ENCODE measurements at regions not wholly inside any gene's neighbourhood (a gene's known extent, or its start where the extent isn't known, plus 50 kb on each side); places are given as distances from the start of the nearest gene placed in this dataset.

DNA sequence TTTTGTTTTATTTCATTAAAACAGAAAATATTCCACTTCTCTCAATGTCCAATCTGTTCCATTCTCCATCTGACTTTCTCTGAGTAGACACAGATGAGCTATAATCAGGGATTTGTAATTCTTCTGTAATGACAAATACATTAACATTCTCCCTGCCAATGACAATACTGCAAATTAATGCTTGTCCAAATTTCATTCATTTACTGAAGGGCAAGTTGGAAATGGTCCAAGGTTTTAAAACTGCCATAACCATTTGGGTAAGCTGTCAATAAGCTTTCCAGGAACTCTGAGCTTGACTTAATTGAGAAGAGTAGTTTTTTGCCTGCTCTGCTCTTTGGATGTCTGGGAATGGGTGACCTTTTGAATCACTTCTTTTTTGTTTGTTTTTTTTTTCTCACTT is 253.5 kb downstream of the DMRTA1 start:
- TF ChIP-seq ZNF211 (tag by site-specific recombination; IDR thresholded peaks at IDR 0.05; ENCODE audit: low read depth) (no peak), ZNF140 (tag by site-specific recombination; IDR thresholded peaks at IDR 0.05) (no peak), OVOL3 (tag by site-specific recombination; IDR thresholded peaks at IDR 0.05) (no peak), ZBTB8A (tag by site-specific recombination; IDR thresholded peaks at IDR 0.05) (no peak), MYNN (tag by site-specific recombination; IDR thresholded peaks at IDR 0.05; ENCODE audit: borderline replicate concordance) (no peak)
- ChIA-PET CTCF (interaction anchor here (0.6 to 1.4 kb wide), 2 partner anchors 19 to 229 kb away, joined by 3 to 4 read pairs; no protein-coding TSS in a partner anchor), POLR2A (no interaction called here)
- no peaks in the 10 kb centered on the region for H3K9me3 ChIP-seq (ENCODE audit: control insufficient read depth, insufficient read depth, low read depth, low read length)
- H3K4me3 ChIP-seq (ENCODE audit: low read depth, low read length), result no peak overlapping the region
- no peaks in the 10 kb centered on the region for H3K4me1 ChIP-seq (ENCODE audit: control insufficient read depth, insufficient read depth, low read length)
- H3K36me3 ChIP-seq (ENCODE audit: control insufficient read depth in 2 of 2, insufficient read depth in 1 of 2, low read length in 2 of 2), result no peaks in the 10 kb centered on the region
- H3K27ac ChIP-seq (ENCODE audit: extremely low read depth, low read depth, low read length), result no peak overlapping the region

DNA sequence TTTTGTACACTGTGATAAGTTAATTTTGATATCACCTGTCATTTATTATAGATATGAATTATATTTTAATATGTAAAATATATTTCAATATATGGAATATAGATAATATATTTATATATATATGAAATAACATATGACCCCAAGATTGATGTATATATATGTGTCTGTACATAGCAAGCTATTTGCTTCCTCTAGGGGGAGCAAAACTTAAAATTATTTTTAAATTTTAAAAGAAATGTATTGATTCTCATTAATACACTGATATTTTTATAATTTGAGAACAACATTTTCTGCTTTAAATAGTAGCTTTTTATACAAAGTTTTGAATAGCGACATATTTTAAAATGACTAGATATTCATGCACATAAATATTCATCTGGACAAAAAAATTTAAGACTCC is 272.0 kb downstream of the DMRTA1 start:
- POLR2A ChIA-PET, result no interaction called here
- Histone ChIP-seq H3K27ac (ENCODE audit: extremely low read depth, low read depth, low read length) (no peak overlapping the region), H3K4me1 (ENCODE audit: control insufficient read depth, insufficient read depth, low read length) (no peaks in the 10 kb centered on the region), H3K9me3 (ENCODE audit: control insufficient read depth, insufficient read depth, low read depth, low read length) (no peaks in the 10 kb centered on the region), H3K36me3 (ENCODE audit: control insufficient read depth in 2 of 2, insufficient read depth in 1 of 2, low read length in 2 of 2) (no peaks in the 10 kb centered on the region), H3K4me3 (ENCODE audit: low read depth, low read length) (no peak overlapping the region)
- CTCF ChIA-PET, result interaction anchor here (0.6 to 1.6 kb wide), 5 partner anchors 10 to 28 kb away, joined by 3 to 6 read pairs (median 4); no protein-coding TSS in a partner anchor
- no peak for TF ChIP-seq ZNF391 (tag by site-specific recombination; IDR thresholded peaks at IDR 0.05; ENCODE audit: borderline replicate concordance, low read depth)
- no peak for TF ChIP-seq ZNF561 (tag by site-specific recombination; IDR thresholded peaks at IDR 0.05; ENCODE audit: borderline replicate concordance)
- TF ChIP-seq GFI1B (tag by site-specific recombination; IDR thresholded peaks at IDR 0.05), result no peak
- no peak for TF ChIP-seq KLF9 (tag by site-specific recombination; IDR thresholded peaks at IDR 0.05; ENCODE audit: low read depth)
- TF ChIP-seq, protein P1, sequence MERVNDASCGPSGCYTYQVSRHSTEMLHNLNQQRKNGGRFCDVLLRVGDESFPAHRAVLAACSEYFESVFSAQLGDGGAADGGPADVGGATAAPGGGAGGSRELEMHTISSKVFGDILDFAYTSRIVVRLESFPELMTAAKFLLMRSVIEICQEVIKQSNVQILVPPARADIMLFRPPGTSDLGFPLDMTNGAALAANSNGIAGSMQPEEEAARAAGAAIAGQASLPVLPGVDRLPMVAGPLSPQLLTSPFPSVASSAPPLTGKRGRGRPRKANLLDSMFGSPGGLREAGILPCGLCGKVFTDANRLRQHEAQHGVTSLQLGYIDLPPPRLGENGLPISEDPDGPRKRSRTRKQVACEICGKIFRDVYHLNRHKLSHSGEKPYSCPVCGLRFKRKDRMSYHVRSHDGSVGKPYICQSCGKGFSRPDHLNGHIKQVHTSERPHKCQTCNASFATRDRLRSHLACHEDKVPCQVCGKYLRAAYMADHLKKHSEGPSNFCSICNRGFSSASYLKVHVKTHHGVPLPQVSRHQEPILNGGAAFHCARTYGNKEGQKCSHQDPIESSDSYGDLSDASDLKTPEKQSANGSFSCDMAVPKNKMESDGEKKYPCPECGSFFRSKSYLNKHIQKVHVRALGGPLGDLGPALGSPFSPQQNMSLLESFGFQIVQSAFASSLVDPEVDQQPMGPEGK (tag by site-specific recombination; IDR thresholded peaks at IDR 0.05), result no peak
- TF ChIP-seq ZNF24 (tag by site-specific recombination; IDR thresholded peaks at IDR 0.05), result no peak
- no peak for TF ChIP-seq SCRT1 (tag by site-specific recombination; IDR thresholded peaks at IDR 0.05; ENCODE audit: borderline replicate concordance)
- TF ChIP-seq ZNF19 (tag by site-specific recombination; IDR thresholded peaks at IDR 0.05; ENCODE audit: low read depth), result no peak
- TF ChIP-seq ZNF555 (tag by site-specific recombination; conservative IDR thresholded peaks at IDR 0.05), result no peak

DNA sequence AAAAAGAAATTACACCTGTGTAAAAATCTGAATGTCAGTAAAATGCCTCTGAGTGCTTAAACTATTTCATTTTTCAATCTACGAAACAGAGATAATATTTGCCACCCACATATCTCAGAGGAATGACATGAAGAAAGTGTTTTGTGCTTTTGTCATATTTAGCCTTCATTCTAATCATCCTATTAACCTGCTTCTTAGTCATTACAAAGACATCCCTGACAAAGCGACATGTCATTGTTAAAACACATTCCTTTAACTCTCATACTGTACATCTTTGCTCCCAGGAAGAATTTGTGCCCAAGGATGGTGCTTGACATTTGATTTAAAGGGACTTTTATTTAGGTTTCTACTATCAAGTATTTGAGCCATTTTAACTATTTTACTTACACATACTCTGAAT is 275.9 kb downstream of the DMRTA1 start:
- Histone ChIP-seq H3K27ac (ENCODE audit: extremely low read depth, low read depth, low read length) (no peak overlapping the region), H3K4me1 (ENCODE audit: control insufficient read depth, insufficient read depth, low read length) (no peaks in the 10 kb centered on the region), H3K4me3 (ENCODE audit: low read depth, low read length) (no peak overlapping the region), H3K36me3 (ENCODE audit: control insufficient read depth in 2 of 2, insufficient read depth in 1 of 2, low read length in 2 of 2) (no peaks in the 10 kb centered on the region), H3K9me3 (ENCODE audit: control insufficient read depth, insufficient read depth, low read depth, low read length) (no peaks in the 10 kb centered on the region)
- POLR2A ChIA-PET, result no interaction called here
- TF ChIP-seq ZNF629 (tag by site-specific recombination; IDR thresholded peaks at IDR 0.05), result no peak
- CTCF ChIA-PET, result no interaction called here

DNA sequence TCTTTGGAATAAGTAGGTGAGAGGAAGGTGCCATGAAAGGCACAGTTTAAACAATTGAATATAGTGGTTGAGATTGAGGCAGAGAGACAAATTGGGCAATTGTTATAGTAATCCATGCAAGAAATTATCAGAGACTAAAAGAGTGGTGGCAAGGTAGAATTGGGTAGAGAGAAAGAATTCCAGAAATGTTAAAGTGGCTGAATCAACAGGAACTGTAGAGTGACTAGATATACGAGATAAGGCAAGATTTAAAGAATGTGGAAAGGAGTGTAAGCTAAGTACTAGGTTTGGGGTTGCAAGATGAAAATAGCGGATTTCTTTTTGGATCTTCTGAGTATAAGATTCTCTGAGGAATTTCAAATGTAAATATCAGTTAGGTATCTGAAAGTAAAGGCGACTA is 285.2 kb downstream of the DMRTA1 start:
- H3K36me3 ChIP-seq (ENCODE audit: control insufficient read depth in 2 of 2, insufficient read depth in 1 of 2, low read length in 2 of 2), result no peaks in the 10 kb centered on the region
- H3K9me3 ChIP-seq (ENCODE audit: control insufficient read depth, insufficient read depth, low read depth, low read length), result no peaks in the 10 kb centered on the region
- no peaks in the 10 kb centered on the region for H3K4me1 ChIP-seq (ENCODE audit: control insufficient read depth, insufficient read depth, low read length)
- no peak overlapping the region for H3K27ac ChIP-seq (ENCODE audit: extremely low read depth, low read depth, low read length)
- ChIA-PET CTCF (interaction anchor here (0.7 kb wide), 1 partner anchor 266 kb away, joined by 3 read pairs; no protein-coding TSS in a partner anchor), POLR2A (no interaction called here)
- H3K4me3 ChIP-seq (ENCODE audit: low read depth, low read length), result no peak overlapping the region
- TF ChIP-seq, protein P2, sequence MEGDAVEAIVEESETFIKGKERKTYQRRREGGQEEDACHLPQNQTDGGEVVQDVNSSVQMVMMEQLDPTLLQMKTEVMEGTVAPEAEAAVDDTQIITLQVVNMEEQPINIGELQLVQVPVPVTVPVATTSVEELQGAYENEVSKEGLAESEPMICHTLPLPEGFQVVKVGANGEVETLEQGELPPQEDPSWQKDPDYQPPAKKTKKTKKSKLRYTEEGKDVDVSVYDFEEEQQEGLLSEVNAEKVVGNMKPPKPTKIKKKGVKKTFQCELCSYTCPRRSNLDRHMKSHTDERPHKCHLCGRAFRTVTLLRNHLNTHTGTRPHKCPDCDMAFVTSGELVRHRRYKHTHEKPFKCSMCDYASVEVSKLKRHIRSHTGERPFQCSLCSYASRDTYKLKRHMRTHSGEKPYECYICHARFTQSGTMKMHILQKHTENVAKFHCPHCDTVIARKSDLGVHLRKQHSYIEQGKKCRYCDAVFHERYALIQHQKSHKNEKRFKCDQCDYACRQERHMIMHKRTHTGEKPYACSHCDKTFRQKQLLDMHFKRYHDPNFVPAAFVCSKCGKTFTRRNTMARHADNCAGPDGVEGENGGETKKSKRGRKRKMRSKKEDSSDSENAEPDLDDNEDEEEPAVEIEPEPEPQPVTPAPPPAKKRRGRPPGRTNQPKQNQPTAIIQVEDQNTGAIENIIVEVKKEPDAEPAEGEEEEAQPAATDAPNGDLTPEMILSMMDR (tag by site-specific recombination; IDR thresholded peaks at IDR 0.05), result no peak
- TF ChIP-seq, protein P3, sequence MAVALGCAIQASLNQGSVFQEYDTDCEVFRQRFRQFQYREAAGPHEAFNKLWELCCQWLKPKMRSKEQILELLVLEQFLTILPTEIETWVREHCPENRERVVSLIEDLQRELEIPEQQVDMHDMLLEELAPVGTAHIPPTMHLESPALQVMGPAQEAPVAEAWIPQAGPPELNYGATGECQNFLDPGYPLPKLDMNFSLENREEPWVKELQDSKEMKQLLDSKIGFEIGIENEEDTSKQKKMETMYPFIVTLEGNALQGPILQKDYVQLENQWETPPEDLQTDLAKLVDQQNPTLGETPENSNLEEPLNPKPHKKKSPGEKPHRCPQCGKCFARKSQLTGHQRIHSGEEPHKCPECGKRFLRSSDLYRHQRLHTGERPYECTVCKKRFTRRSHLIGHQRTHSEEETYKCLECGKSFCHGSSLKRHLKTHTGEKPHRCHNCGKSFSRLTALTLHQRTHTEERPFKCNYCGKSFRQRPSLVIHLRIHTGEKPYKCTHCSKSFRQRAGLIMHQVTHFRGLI (tag by site-specific recombination; IDR thresholded peaks at IDR 0.05), result no peak
- TF ChIP-seq IKZF3 (tag by site-specific recombination; IDR thresholded peaks at IDR 0.05), result no peak
- TF ChIP-seq ZNF426 (tag by site-specific recombination; IDR thresholded peaks at IDR 0.05), result no peak
- TF ChIP-seq ZNF624 (tag by site-specific recombination; IDR thresholded peaks at IDR 0.05), result no peak
- no peak for TF ChIP-seq ZNF132 (tag by site-specific recombination; IDR thresholded peaks at IDR 0.05; ENCODE audit: borderline replicate concordance)
- TF ChIP-seq KLF1 (tag by site-specific recombination; IDR thresholded peaks at IDR 0.05), result no peak
- no peak for TF ChIP-seq TCF7L2 (IDR thresholded peaks at IDR 0.05; ENCODE audit: borderline replicate concordance, low read depth, low read length)
- TF ChIP-seq KLF8 (tag by site-specific recombination; IDR thresholded peaks at IDR 0.05), result no peak
